Lower leg skin (tissue), 4 donors: ENCODE measurements at regions not wholly inside any gene's neighbourhood (a gene's known extent, or its start where the extent isn't known, plus 50 kb on each side); places are given as distances from the start of the nearest gene placed in this dataset.

Source experiments
- DNase-seq, 2 donors: peaks; one replicate each; pipeline ENCODE4 v3.0.0-alpha.2; 2019; ENCODE audit warnings: low spot score in 2 of 2
- H3K4me3 ChIP-seq: fragments of 200-600 bp; sonication (generic); 2 replicates; pipeline ENCODE4 v1.5.1; 2017; ENCODE audit warnings: mild to moderate bottlenecking, low read depth; ENCODE audit not compliant: poor library complexity, severe bottlenecking
- POLR2A ChIP-seq, 2 donors: fragments of 450-650 bp; IDR thresholded peaks; one replicate each; pipeline ENCODE4 v1.6.1; 2016 to 2017; ENCODE audit warnings: antibody characterized with exemption in 2 of 2, mild to moderate bottlenecking in 1 of 2, moderate library complexity in 1 of 2
- WGBS, 2 donors: methylation state at CpG; one replicate each; pipeline ENCODE4 v1.1.5; 2018; 5-methylcytosine and 5-hydroxymethylcytosine counted together
- intact Hi-C: fragments of 100-400 bp; cut with DNase I; formaldehyde crosslinking; loops from one replicate; pipeline ENCODE4 v1.15.0; 2023; ENCODE audit warnings: low total_unique reads
- TF ChIP-seq, protein P1 (sequence below), 3 donors: fragments of 450-650 bp; IDR thresholded peaks; one replicate each; pipeline ENCODE4 v1.5.1; 2016; ENCODE audit warnings: antibody characterized with exemption in 3 of 3, mild to moderate bottlenecking in 3 of 3, moderate library complexity in 2 of 3

DNA sequence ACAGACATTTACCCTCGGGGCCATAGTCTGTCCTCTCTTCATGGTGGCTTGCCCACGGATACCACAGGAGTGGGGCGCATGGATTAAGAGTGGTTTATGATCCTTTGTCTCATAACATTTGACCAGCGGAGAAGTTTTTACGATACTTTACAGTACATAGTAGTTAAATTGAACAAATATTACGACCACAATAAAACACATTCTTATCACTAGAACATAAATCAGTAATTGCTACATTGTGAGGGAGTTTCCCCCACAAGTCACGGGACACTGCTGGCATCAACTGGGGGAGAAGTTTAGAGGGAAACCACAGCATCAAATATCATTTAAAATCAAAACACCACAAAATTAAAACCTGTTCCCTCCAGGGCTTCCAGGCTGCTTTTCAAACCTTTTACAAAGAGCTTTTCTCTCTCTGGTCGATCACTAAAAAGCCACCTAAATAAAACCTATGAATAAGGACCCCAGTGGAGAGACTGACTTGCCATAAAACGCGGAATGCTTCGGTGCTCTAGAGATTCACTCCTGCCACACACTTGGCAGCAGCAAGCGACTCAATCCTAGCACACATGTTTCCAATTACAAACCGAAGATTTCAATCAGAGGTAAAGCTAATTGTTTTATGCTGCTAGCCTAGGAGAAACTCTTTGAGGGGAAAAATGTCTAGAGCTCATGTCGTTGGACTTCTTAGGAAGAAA lies 173.7 kb upstream of the HNRNPA3 start:
- TF ChIP-seq POLR2A (IDR thresholded peaks at IDR 0.05) = no peak
- TF ChIP-seq, protein P1, sequence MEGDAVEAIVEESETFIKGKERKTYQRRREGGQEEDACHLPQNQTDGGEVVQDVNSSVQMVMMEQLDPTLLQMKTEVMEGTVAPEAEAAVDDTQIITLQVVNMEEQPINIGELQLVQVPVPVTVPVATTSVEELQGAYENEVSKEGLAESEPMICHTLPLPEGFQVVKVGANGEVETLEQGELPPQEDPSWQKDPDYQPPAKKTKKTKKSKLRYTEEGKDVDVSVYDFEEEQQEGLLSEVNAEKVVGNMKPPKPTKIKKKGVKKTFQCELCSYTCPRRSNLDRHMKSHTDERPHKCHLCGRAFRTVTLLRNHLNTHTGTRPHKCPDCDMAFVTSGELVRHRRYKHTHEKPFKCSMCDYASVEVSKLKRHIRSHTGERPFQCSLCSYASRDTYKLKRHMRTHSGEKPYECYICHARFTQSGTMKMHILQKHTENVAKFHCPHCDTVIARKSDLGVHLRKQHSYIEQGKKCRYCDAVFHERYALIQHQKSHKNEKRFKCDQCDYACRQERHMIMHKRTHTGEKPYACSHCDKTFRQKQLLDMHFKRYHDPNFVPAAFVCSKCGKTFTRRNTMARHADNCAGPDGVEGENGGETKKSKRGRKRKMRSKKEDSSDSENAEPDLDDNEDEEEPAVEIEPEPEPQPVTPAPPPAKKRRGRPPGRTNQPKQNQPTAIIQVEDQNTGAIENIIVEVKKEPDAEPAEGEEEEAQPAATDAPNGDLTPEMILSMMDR (IDR thresholded peaks at IDR 0.05) = no peak
- WGBS, 2 donors = 24 to 30% methylated on average over 14 of the region's 14 CpGs
- DNase-seq = no peak
- intact Hi-C loops = no loop called here
- no peak overlapping the region for H3K4me3 ChIP-seq

DNA sequence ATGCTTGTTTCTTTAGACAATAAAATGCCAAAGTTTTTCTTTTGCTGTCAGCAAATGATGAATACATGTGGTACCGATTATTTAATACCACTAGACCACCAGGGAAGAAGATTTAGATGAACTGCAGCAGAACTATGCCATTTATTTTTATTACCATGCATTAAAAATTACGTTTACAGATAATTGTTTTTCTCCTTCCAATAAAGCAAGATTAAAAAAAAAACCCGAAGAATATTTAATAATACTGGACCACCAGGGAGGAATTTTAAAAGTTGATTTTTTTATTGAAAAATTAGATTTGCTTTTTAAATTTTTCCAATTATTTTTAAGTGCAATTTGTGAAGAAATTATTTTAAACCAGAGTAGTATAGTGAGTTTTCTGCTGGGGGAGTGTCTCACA lies 170.3 kb upstream of the HNRNPA3 start:
- no peak for DNase-seq
- TF ChIP-seq POLR2A (IDR thresholded peaks at IDR 0.05) = no peak
- TF ChIP-seq, protein P1 (IDR thresholded peaks at IDR 0.05) = no peak
- H3K4me3 ChIP-seq = no peak overlapping the region
- intact Hi-C loops = no loop called here
- 57 to 62% methylated on average over 3 of the region's 3 CpGs for WGBS, 2 donors

DNA sequence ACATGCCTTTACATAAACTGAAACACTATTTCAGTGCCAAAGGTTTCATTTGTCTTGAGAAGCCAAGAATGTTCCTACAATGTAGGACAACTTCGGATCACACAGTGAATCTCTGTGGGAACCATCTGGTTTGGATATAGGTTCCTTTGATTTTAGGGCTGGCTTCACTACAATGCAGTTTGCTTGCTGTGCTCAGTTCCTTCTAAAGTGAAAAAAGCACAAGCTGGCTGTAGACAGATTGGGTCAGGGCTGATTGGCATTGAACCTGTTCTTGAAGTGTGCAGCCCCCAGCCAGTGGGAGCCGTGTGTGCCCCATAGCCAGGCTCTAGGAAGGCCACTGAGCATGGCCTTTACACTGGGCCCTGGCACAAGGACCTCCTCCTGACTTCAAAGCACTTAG lies 167.9 kb upstream of the HNRNPA3 start:
- intact Hi-C loops = no loop called here
- TF ChIP-seq, protein P1 (IDR thresholded peaks at IDR 0.05) = no peak
- TF ChIP-seq POLR2A (IDR thresholded peaks at IDR 0.05) = no peak
- 44 to 46% methylated on average over 2 of the region's 2 CpGs for WGBS, 2 donors
- DNase-seq = no peak
- no peak overlapping the region for H3K4me3 ChIP-seq

DNA sequence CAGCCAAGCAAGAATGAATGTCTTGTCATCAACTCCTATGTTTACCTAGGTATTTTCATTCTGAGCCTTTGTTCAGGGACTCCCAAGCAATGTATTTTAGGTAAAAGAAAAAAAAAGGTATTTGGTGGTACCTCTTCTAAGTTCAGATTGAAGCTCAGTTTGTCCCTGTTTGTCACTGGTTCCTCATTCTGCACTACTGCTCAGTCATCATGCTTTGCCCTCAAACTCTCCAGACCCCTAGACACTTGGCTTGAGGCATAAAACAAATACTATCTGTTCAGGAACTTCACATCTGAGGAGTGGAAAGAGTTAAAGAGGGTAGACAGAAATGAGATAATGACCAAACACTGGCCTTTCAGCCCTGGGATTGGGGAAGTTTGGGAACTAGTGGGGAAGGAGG lies 163.6 kb upstream of the HNRNPA3 start:
- DNase-seq = no peak
- no peak overlapping the region for H3K4me3 ChIP-seq
- TF ChIP-seq, protein P1 (IDR thresholded peaks at IDR 0.05) = no peak
- TF ChIP-seq POLR2A (IDR thresholded peaks at IDR 0.05) = no peak
- intact Hi-C loops = no loop called here

DNA sequence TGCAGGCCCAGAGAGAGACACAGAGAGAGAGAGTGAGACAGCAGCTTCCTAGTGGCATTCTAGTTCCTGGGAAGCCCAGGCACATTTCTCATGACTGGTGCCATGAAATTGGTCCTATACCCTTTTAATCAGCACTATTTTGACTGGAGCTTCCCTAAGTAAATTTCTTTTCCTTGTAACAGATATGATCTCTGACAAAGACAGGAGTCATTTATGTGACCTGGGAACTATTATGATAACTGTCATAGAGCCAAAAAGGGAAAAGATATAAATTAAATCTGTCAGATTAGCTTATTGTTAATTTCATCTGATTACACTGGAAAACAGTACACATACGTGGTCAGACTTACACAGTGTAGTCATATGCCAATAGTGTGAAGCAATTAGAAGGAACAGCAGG lies 161.3 kb upstream of the HNRNPA3 start:
- TF ChIP-seq, protein P1 (IDR thresholded peaks at IDR 0.05) = no peak
- no peak for TF ChIP-seq POLR2A (IDR thresholded peaks at IDR 0.05)
- no peak for DNase-seq
- intact Hi-C loops = no loop called here
- WGBS, 2 donors = 37 to 51% methylated on average over 1 of the region's 1 CpG
- H3K4me3 ChIP-seq = no peak overlapping the region

DNA sequence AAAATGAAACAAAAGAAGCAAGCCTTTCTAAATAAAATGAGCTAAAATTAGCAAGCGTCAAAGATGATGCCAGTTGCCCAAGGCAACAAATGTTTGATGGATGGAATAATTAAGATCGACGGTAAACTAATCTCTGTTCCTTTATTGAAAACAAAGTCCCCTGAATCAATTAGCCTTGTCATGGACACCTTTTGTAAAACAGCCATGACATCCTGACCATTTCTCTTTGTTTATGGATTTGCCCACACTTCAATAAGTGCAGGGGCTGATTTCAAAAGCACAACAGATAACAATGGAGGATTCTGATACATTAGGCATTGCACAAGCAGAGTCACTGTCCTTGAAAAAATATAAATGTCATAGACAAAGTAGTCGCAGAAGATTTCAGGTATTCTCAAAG lies 160.1 kb upstream of the HNRNPA3 start:
- DNase-seq = no peak
- TF ChIP-seq, protein P1 (IDR thresholded peaks at IDR 0.05) = no peak
- no peak for TF ChIP-seq POLR2A (IDR thresholded peaks at IDR 0.05)
- H3K4me3 ChIP-seq = no peak overlapping the region
- intact Hi-C loops = no loop called here
- WGBS, 2 donors = 49 to 51% methylated on average over 4 of the region's 4 CpGs
